Kidney (tissue), 13 donors: ENCODE measurements at regions not wholly inside any gene's neighbourhood (a gene's known extent, or its start where the extent isn't known, plus 50 kb on each side); places are given as distances from the start of the nearest gene placed in this dataset.

Experiments
- DNase-seq, 5 donors: peaks; one replicate each; pipeline ENCODE4 v3.0.0-alpha.2; 2013 to 2020
- FAIRE-seq: peaks from 2 replicates; lab custom pipeline; 2012; peaks lifted over from hg19 to GRCh38; lab: Jason Lieb, UNC
- H3K27ac ChIP-seq, 2 donors: one replicate each; pipeline ENCODE4 v1.7.0; 2013; ENCODE audit warnings: low read depth in 2 of 2, low read length in 2 of 2, inconsistent platforms in 1 of 2
- H3K27me3 ChIP-seq: one replicate; pipeline ENCODE4 v1.7.1; 2013; ENCODE audit warnings: low read length, inconsistent platforms; ENCODE audit not compliant: control insufficient read depth, insufficient read depth
- H3K36me3 ChIP-seq, 3 donors: one replicate each; pipeline versions ENCODE4 v1.7.0 to v1.7.1; 2013; ENCODE audit warnings: low read length in 3 of 3, control low read depth in 1 of 3, inconsistent platforms in 1 of 3; ENCODE audit not compliant: insufficient read depth in 3 of 3, control insufficient read depth in 2 of 3
- H3K4me1 ChIP-seq, 3 donors: one replicate each; pipeline versions ENCODE4 v1.7.0 to v1.7.1; 2013; ENCODE audit warnings: low read length in 3 of 3, inconsistent platforms in 1 of 3, low read depth in 1 of 3; ENCODE audit not compliant: control insufficient read depth in 2 of 3, insufficient read depth in 2 of 3
- H3K4me3 ChIP-seq, 3 donors: one replicate each; pipeline versions ENCODE4 v1.7.0 to v1.8.1; 2013; ENCODE audit warnings: low read length in 3 of 3, control low read depth in 1 of 3, inconsistent platforms in 1 of 3
- H3K9ac ChIP-seq, 3 donors: one replicate each; pipeline versions ENCODE4 v1.7.0 to v1.7.1; 2013; ENCODE audit warnings: low read length in 3 of 3, control low read depth in 1 of 3, inconsistent platforms in 1 of 3
- H3K9me3 ChIP-seq, 3 donors: one replicate each; pipeline versions ENCODE4 v1.7.0 to v1.7.1; 2013; ENCODE audit warnings: low read length in 3 of 3, control low read depth in 1 of 3, inconsistent platforms in 1 of 3; ENCODE audit not compliant: control insufficient read depth in 2 of 3, insufficient read depth in 1 of 3
- CTCF ChIP-seq: IDR thresholded peaks from 3 replicates; pipeline ENCODE4 v1.5.1; 2012; ENCODE audit warnings: mild to moderate bottlenecking, moderate library complexity, borderline replicate concordance; ENCODE audit not compliant: insufficient read depth; ENCODE audit errors: extremely low read depth
- intact Hi-C: fragments of 100-400 bp; cut with DNase I; formaldehyde crosslinking; loops from one replicate; pipeline ENCODE4 v1.11.1; 2022
- donor health status: control.
- donor health status: control.
- donor health status: control.
- donor health status: control.
- donor health status: control.
- donor health status: DM: yes; HTN: yes; CAD: no.
- donor health status: Normal renal cell carcinoma (clear cell type).

GRCh38 chr17:77723071-77723908 lies 235.2 kb upstream of the TNRC6C start:
- intact Hi-C loops = no loop called here
- DNase-seq = no peak
- H3K4me1 ChIP-seq = peaks cover 0 to 6% (median 0%) of the 10 kb centered on the region in 3 donors
- H3K4me3 ChIP-seq = no peak overlapping the region
- H3K27ac ChIP-seq = no peak overlapping the region
- H3K9me3 ChIP-seq = no peaks in the 10 kb centered on the region
- no peaks in the 10 kb centered on the region for H3K36me3 ChIP-seq
- no peak overlapping the region for H3K9ac ChIP-seq
- H3K27me3 ChIP-seq = no peaks in the 10 kb centered on the region
- TF ChIP-seq CTCF = no peak
- no peak for FAIRE-seq

GRCh38 chr17:77723909-77724875 lies 234.3 kb upstream of the TNRC6C start:
- no peaks in the 10 kb centered on the region for H3K36me3 ChIP-seq
- peaks cover 0 to 6% (median 0%) of the 10 kb centered on the region in 3 donors for H3K4me1 ChIP-seq
- intact Hi-C loops = no loop called here
- H3K27me3 ChIP-seq = no peaks in the 10 kb centered on the region
- H3K9ac ChIP-seq = no peak overlapping the region
- H3K9me3 ChIP-seq = no peaks in the 10 kb centered on the region
- no peak overlapping the region for H3K4me3 ChIP-seq
- no peak for DNase-seq
- no peak for FAIRE-seq
- TF ChIP-seq CTCF = no peak
- H3K27ac ChIP-seq = no peak overlapping the region

GRCh38 chr17:77724876-77725615 lies 233.5 kb upstream of the TNRC6C start:
- intact Hi-C loops = no loop called here
- no peak for TF ChIP-seq CTCF
- Histone ChIP-seq H3K36me3 (no peaks in the 10 kb centered on the region), H3K9me3 (no peaks in the 10 kb centered on the region), H3K27me3 (no peaks in the 10 kb centered on the region), H3K9ac (no peak overlapping the region), H3K27ac (no peak overlapping the region), H3K4me1 (peaks cover 0 to 6% (median 0%) of the 10 kb centered on the region in 3 donors), H3K4me3 (no peak overlapping the region)
- no peak for FAIRE-seq
- peak in 3 of 5 donors; percentile 40 to 65 (median 51) for DNase-seq
